ENCODE measurements at regions not wholly inside any gene's neighbourhood (a gene's known extent, or its start where the extent isn't known, plus 50 kb on each side); places are given as distances from the start of the nearest gene placed in this dataset.
"Not testable (repeated sequence)": the region's sequence is repeated elsewhere in the genome, so short reads cannot be mapped to it uniquely, and the experiment has no call there.

DNA sequence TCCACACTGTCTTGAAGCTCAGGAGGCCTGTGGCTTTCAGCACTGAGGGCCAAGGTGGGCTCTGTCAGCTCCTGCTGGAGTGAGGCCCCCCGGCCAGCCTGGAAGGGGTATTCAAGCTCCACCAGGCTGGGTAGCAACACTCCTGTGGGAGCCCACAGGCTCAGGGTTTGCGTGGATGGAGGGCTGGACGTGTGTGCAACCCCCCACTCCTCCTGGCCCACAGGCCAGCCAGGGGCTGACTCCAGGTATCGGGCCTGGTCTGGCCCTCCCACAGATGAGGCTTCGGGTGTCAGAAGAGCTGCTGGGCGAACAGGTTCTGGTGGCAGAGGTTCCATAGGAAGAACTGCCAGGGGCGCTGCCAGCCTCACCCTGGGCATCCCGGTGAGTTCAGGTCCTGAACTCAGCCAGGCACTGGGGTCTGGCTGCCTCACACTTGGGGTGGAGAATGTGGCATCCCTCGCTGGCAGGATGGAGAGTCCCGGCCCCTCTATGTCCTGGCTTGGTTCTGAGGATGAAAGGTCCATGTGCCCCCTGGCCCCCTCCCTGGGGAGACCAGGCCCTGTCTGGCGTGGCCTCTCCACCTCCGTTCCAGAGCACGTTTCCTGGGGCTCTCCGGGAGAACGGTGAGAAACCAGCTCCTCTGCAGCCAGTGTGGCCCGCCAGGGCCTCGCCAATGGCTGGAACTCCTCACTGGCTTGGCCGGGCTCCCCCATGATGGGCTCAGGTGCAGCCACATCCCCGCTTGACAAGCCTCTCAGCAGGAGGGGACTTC lies 64.6 kb upstream of the TARDBP start:
- DNase-seq: no peak
- Histone ChIP-seq H3K4me1 (ENCODE audit: control insufficient read depth in 5 of 5, insufficient read depth in 5 of 5, low read length in 5 of 5) (peaks cover 0 to 18% (median 3%) of the 10 kb centered on the region in 5 donors), H3K27ac (ENCODE audit: low read depth in 1 of 2, low read length in 1 of 2) (no peak overlapping the region), H3K9me3 (ENCODE audit: control insufficient read depth in 4 of 4, insufficient read depth in 3 of 4, low read length in 3 of 4) (no peaks in the 10 kb centered on the region), H3K4me3 (no peak overlapping the region), H3K27me3 (ENCODE audit: control insufficient read depth in 3 of 3, insufficient read depth in 3 of 3, low read length in 2 of 3) (no peaks in the 10 kb centered on the region), H3K9ac (ENCODE audit: insufficient read depth in 1 of 2, low read length in 2 of 2) (no peak overlapping the region), H3K36me3 (ENCODE audit: control insufficient read depth in 4 of 4, insufficient read depth in 4 of 4, low read length in 4 of 4) (no peaks in the 10 kb centered on the region)
- TF ChIP-seq, protein P1, sequence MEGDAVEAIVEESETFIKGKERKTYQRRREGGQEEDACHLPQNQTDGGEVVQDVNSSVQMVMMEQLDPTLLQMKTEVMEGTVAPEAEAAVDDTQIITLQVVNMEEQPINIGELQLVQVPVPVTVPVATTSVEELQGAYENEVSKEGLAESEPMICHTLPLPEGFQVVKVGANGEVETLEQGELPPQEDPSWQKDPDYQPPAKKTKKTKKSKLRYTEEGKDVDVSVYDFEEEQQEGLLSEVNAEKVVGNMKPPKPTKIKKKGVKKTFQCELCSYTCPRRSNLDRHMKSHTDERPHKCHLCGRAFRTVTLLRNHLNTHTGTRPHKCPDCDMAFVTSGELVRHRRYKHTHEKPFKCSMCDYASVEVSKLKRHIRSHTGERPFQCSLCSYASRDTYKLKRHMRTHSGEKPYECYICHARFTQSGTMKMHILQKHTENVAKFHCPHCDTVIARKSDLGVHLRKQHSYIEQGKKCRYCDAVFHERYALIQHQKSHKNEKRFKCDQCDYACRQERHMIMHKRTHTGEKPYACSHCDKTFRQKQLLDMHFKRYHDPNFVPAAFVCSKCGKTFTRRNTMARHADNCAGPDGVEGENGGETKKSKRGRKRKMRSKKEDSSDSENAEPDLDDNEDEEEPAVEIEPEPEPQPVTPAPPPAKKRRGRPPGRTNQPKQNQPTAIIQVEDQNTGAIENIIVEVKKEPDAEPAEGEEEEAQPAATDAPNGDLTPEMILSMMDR (IDR thresholded peaks at IDR 0.05; ENCODE audit: control extremely low read depth, extremely low read depth): no peak
- WGBS, 2 donors: 95 to 98% methylated on average over 19 of the region's 19 CpGs
- no peak for ATAC-seq (ENCODE audit: insufficient read depth, low FRiP score)

DNA sequence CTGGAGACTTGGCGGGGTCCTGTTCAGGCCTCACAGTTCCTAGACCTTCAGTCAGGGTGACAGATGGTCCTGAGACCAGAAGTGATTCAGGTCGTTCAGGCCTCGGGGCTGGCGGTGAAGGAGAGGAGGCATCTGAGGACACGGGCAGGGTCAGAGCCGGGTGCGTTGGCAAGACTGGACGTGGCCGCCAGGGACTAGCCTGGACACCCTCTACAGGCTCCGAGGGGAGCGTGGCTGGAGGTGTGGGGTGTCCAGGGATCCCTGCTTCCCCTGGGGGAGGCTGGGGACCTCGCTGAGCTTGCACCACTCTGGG lies 64.0 kb upstream of the TARDBP start:
- Histone ChIP-seq H3K9me3 (ENCODE audit: control insufficient read depth in 4 of 4, insufficient read depth in 3 of 4, low read length in 3 of 4) (peaks cover 0 to under 1% (median 0%) of the 10 kb centered on the region in 4 donors), H3K4me3 (no peak overlapping the region), H3K27ac (ENCODE audit: low read depth in 1 of 2, low read length in 1 of 2) (no peak overlapping the region), H3K9ac (ENCODE audit: insufficient read depth in 1 of 2, low read length in 2 of 2) (no peak overlapping the region), H3K4me1 (ENCODE audit: control insufficient read depth in 5 of 5, insufficient read depth in 5 of 5, low read length in 5 of 5) (peaks cover 0 to 13% (median 3%) of the 10 kb centered on the region in 5 donors), H3K36me3 (ENCODE audit: control insufficient read depth in 4 of 4, insufficient read depth in 4 of 4, low read length in 4 of 4) (no peaks in the 10 kb centered on the region), H3K27me3 (ENCODE audit: control insufficient read depth in 3 of 3, insufficient read depth in 3 of 3, low read length in 2 of 3) (no peaks in the 10 kb centered on the region)
- ATAC-seq (ENCODE audit: insufficient read depth, low FRiP score) (no peak), DNase-seq (no peak)
- TF ChIP-seq, protein P1 (IDR thresholded peaks at IDR 0.05; ENCODE audit: control extremely low read depth, extremely low read depth): no peak
- WGBS, 2 donors: 86 to 88% methylated on average over 12 of the region's 12 CpGs

DNA sequence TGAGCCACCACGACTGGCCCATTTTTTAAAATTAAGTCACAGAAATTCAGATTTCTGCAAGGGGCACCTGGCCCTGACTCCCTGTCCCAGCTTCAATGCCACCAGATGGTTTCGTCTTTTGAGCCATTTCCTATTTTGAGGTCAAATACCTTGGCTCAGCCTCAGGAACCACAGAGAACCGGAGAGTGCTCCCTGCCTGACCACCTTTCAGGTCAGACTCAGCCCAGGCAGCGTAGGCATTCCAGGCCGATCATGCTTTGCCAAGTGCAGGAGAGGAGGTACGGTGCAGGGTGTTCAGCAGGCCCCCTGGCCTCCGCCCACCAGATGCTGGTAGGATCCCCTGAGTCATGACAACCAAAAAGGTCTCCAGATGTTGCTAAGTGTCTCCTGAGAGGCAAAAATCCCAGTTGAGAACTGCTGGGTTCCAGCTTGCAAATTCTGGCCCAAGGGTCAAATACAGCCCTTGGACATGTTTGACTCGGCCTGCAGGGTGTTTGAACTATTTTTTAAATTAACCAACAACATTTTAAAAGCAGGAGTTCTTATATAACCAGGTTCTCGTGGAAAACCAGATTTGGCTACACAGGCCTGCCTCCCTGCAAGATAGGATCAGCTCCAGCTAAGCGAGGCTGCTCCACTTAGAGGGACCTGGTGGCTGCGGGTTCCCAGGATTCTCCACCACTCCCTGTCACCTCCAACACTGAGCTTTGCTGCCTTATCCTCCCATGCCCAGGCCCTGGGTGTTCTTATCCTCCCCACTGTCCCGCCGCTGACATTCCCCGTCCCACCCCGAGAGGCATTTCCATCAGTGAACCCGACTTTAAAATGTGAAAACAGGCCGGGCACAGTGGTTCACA lies 61.9 kb upstream of the TARDBP start:
- no peak overlapping the region for H3K27ac ChIP-seq (ENCODE audit: low read depth in 1 of 2, low read length in 1 of 2)
- no peak for ATAC-seq (ENCODE audit: insufficient read depth, low FRiP score)
- no peaks in the 10 kb centered on the region for H3K27me3 ChIP-seq (ENCODE audit: control insufficient read depth in 3 of 3, insufficient read depth in 3 of 3, low read length in 2 of 3)
- DNase-seq: no peak
- WGBS, 2 donors: 85 to 91% methylated on average over 17 of the region's 17 CpGs
- H3K4me3 ChIP-seq: no peak overlapping the region
- TF ChIP-seq, protein P1 (IDR thresholded peaks at IDR 0.05; ENCODE audit: control extremely low read depth, extremely low read depth): no peak
- peaks cover 0 to 8% (median 2%) of the 10 kb centered on the region in 4 donors for H3K9me3 ChIP-seq (ENCODE audit: control insufficient read depth in 4 of 4, insufficient read depth in 3 of 4, low read length in 3 of 4)
- no peak overlapping the region for H3K9ac ChIP-seq (ENCODE audit: insufficient read depth in 1 of 2, low read length in 2 of 2)
- no peaks in the 10 kb centered on the region for H3K36me3 ChIP-seq (ENCODE audit: control insufficient read depth in 4 of 4, insufficient read depth in 4 of 4, low read length in 4 of 4)
- H3K4me1 ChIP-seq (ENCODE audit: control insufficient read depth in 5 of 5, insufficient read depth in 5 of 5, low read length in 5 of 5): no peaks in the 10 kb centered on the region

DNA sequence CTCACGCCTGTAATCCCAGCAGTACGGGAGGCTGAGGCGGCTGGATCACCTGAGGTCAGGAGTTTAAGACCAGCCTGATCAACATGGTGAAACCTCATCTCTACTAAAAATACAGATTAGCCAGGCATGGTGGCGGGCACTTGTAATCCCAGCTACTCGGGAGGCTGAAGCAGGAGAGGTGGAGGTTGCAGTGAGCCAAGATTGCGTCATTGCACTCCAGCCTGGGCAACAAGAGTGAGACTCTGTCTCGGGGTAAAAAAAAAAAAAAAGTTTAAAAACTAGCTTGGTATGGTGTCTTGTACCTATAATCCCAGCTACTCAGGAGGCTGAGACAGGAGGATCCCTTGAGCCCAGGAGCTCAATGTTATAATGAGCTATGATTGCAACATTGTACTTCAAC lies 61.2 kb upstream of the TARDBP start:
- not testable (repeated sequence) for H3K4me3 ChIP-seq; H3K9ac ChIP-seq (ENCODE audit: insufficient read depth in 1 of 2, low read length in 2 of 2); H3K27ac ChIP-seq (ENCODE audit: low read depth in 1 of 2, low read length in 1 of 2); ATAC-seq (ENCODE audit: insufficient read depth, low FRiP score); H3K27me3 ChIP-seq (ENCODE audit: control insufficient read depth in 3 of 3, insufficient read depth in 3 of 3, low read length in 2 of 3); H3K4me1 ChIP-seq (ENCODE audit: control insufficient read depth in 5 of 5, insufficient read depth in 5 of 5, low read length in 5 of 5); DNase-seq; H3K9me3 ChIP-seq (ENCODE audit: control insufficient read depth in 4 of 4, insufficient read depth in 3 of 4, low read length in 3 of 4); H3K36me3 ChIP-seq (ENCODE audit: control insufficient read depth in 4 of 4, insufficient read depth in 4 of 4, low read length in 4 of 4)
- 87 to 89% methylated on average over 7 of the region's 7 CpGs for WGBS, 2 donors

All from lung (tissue), 11 donors.